ENCODE measurements at regions not wholly inside any gene's neighbourhood (a gene's known extent, or its start where the extent isn't known, plus 50 kb on each side); places are given as distances from the start of the nearest gene placed in this dataset.

- Histone ChIP-seq H2AFZ (ENCODE audit: low read depth) (no peak overlapping the region), H3K36me3 (ENCODE audit: insufficient read depth) (no peaks in the 10 kb centered on the region), H3K4me1 (ENCODE audit: low read depth, poor library complexity, severe bottlenecking) (no peaks in the 10 kb centered on the region), H3K27ac (no peak overlapping the region), H3K4me2 (no peak overlapping the region), H3K79me2 (ENCODE audit: insufficient read depth, low read depth) (no peaks in the 10 kb centered on the region), H3K9ac (no peak overlapping the region), H3K27me3 (ENCODE audit: insufficient read depth, low read depth) (no peaks in the 10 kb centered on the region), H4K20me1 (ENCODE audit: insufficient read depth) (no peaks in the 10 kb centered on the region), H3K4me3 (IDR thresholded peaks at IDR 0.05; ENCODE audit: insufficient read depth, low read depth, low read length) (no peak overlapping the region)
- no peak for TF ChIP-seq CTCF (conservative IDR thresholded peaks at IDR 0.05; ENCODE audit: low read depth, low read length)
Observed at GRCh38 chr2:221675201-221675908, 103.3 kb upstream of the EPHA4 start.

GRCh38 chr2:221674446-221674845 is 102.3 kb upstream of the EPHA4 start:
- no peak for TF ChIP-seq CTCF (conservative IDR thresholded peaks at IDR 0.05; ENCODE audit: low read depth, low read length)
- no peaks in the 10 kb centered on the region for H3K4me1 ChIP-seq (ENCODE audit: low read depth, poor library complexity, severe bottlenecking)

GRCh38 chr2:221673248-221673647 is 101.1 kb upstream of the EPHA4 start:
- Histone ChIP-seq H3K4me3 (IDR thresholded peaks at IDR 0.05; ENCODE audit: insufficient read depth, low read depth, low read length) (no peak overlapping the region), H3K9ac (no peak overlapping the region), H3K27me3 (ENCODE audit: insufficient read depth, low read depth) (no peaks in the 10 kb centered on the region), H2AFZ (ENCODE audit: low read depth) (no peak overlapping the region), H3K27ac (no peak overlapping the region), H4K20me1 (ENCODE audit: insufficient read depth) (no peaks in the 10 kb centered on the region), H3K36me3 (ENCODE audit: insufficient read depth) (no peaks in the 10 kb centered on the region), H3K4me1 (ENCODE audit: low read depth, poor library complexity, severe bottlenecking) (no peaks in the 10 kb centered on the region), H3K4me2 (no peak overlapping the region), H3K79me2 (ENCODE audit: insufficient read depth, low read depth) (no peaks in the 10 kb centered on the region)
- no peak for TF ChIP-seq CTCF (conservative IDR thresholded peaks at IDR 0.05; ENCODE audit: low read depth, low read length)

More at GRCh38 chr2:221674446-221674845, 102.3 kb upstream of the EPHA4 start:
- no peak overlapping the region for H3K4me3 ChIP-seq (IDR thresholded peaks at IDR 0.05; ENCODE audit: insufficient read depth, low read depth, low read length)
- H4K20me1 ChIP-seq (ENCODE audit: insufficient read depth): no peaks in the 10 kb centered on the region
- no peaks in the 10 kb centered on the region for H3K79me2 ChIP-seq (ENCODE audit: insufficient read depth, low read depth)
- no peaks in the 10 kb centered on the region for H3K27me3 ChIP-seq (ENCODE audit: insufficient read depth, low read depth)
- no peaks in the 10 kb centered on the region for H3K36me3 ChIP-seq (ENCODE audit: insufficient read depth)
- H3K4me2 ChIP-seq: no peak overlapping the region
- no peak overlapping the region for H3K9ac ChIP-seq
- no peak overlapping the region for H3K27ac ChIP-seq
- H2AFZ ChIP-seq (ENCODE audit: low read depth): no peak overlapping the region

GRCh38 chr2:221671515-221671914 is 99.4 kb upstream of the EPHA4 start:
- Histone ChIP-seq H3K36me3 (ENCODE audit: insufficient read depth) (no peaks in the 10 kb centered on the region), H4K20me1 (ENCODE audit: insufficient read depth) (no peaks in the 10 kb centered on the region), H3K79me2 (ENCODE audit: insufficient read depth, low read depth) (no peaks in the 10 kb centered on the region), H2AFZ (ENCODE audit: low read depth) (no peak overlapping the region), H3K27me3 (ENCODE audit: insufficient read depth, low read depth) (no peaks in the 10 kb centered on the region), H3K27ac (no peak overlapping the region), H3K4me2 (no peak overlapping the region), H3K9ac (no peak overlapping the region), H3K4me3 (IDR thresholded peaks at IDR 0.05; ENCODE audit: insufficient read depth, low read depth, low read length) (no peak overlapping the region), H3K4me1 (ENCODE audit: low read depth, poor library complexity, severe bottlenecking) (no peaks in the 10 kb centered on the region)
- TF ChIP-seq CTCF (conservative IDR thresholded peaks at IDR 0.05; ENCODE audit: low read depth, low read length): no peak

All from KMS-11 (cell line).